SK-N-MC (cell line): ENCODE measurements at regions not wholly inside any gene's neighbourhood (a gene's known extent, or its start where the extent isn't known, plus 50 kb on each side); places are given as distances from the start of the nearest gene placed in this dataset.

Source experiments
- EZH2 ChIP-seq: fragments of 200-600 bp; sonication (generic); IDR thresholded peaks from one replicate; pipeline ENCODE4 v1.6.1; 2017; ENCODE audit warnings: antibody characterized with exemption
- POLR2AphosphoS5 ChIP-seq: IDR thresholded peaks from 2 replicates; pipeline ENCODE4 v1.6.1; 2012; ENCODE audit warnings: mild to moderate bottlenecking, low read depth, low read length, borderline replicate concordance

GRCh38 chr21:35562876-35563275 is 497.4 kb downstream of the SETD4 start:
- TF ChIP-seq EZH2, result no peak
- no peak for TF ChIP-seq POLR2AphosphoS5
